ENCODE measurements at regions not wholly inside any gene's neighbourhood (a gene's known extent, or its start where the extent isn't known, plus 50 kb on each side); places are given as distances from the start of the nearest gene placed in this dataset.

DNA sequence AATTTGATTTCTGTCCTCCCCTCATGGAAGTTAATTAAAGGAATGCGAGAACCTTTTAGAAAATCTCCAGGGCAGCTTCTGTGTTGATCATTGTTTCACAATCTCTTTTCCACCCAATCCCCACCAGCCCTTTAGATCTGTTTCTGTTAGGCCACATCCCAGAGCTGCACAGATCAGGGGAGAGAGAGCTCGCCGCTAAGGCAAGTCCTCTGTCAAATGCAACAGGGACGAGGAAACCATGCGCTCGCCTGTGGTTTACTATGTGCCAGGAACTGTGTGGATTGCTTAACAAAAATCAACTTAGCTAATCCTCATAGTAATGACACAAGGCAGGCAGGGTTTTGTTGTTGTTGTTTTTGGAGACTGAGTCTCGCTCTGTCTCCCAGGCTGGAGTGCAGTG lies 115.4 kb downstream of the SALL1 start:
- DNase-seq = no peak

DNA sequence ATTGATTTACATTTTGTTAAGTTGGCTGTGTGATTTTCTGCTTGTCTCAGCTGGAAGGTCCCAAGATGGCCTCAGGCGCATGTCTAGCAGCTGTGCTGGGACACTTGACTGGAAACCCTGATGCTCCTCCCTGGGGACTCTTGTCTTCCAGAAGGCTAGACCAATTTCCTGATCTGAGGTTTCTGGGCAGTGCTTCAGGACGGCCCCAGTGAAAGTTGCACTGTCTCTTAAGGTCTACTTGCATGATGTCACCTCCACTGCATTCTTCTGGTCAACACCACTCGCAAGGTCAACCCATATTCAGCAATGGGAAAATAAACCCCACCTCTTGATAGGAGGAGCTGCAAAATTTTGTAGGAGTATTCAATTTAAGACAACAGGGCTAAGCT lies 116.0 kb downstream of the SALL1 start:
- peak in 1 of 51 donors; percentile 4 for DNase-seq

GRCh38 chr16:51034481-51035109 lies 116.5 kb downstream of the SALL1 start:
- peak in 3 of 51 donors; percentile 9 to 31 (median 28) for DNase-seq

DNA sequence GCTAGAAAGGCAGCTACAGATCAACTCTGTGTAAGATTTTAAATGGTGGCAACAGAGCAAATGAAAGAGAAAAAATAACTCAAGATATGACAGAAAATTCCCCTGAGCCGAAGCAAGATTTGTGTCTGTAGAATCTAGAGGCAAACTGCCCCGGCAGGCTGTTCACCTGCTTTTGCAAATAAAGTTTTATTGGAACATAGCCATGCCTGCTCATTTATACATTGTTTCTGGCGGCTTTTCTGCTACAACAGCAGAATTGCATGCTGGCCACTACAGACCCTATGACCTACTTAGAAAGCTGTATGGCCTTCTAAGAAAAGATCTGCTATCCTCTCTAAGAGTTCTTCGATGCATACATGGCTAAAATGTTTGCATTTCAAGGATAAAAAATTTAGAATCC lies 119.5 kb downstream of the SALL1 start:
- DNase-seq = no peak

GRCh38 chr16:51030516-51030915 lies 120.6 kb downstream of the SALL1 start:
- DNase-seq = no peak

- no peak for DNase-seq
Observed at GRCh38 chr16:51025588-51026290, 125.3 kb downstream of the SALL1 start.

DNA sequence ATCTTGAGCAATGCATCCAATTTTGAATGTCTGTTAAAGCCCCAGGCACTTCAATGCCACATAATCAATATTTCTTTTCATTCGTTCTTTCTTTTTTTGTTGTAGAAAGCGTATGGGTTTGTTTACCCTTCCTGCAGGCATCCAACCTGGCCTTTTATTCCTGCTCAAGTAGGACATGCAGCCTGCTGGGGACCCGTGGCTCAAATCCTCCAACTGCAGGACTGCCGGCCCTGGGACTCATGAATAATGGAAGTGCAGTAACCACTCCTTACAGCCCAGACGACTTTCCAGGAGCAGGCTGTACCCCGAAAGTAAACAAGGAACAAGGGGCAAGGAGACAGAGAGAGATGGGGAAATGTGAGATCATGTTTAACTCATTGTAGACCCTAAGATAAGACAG lies 126.4 kb downstream of the SALL1 start:
- DNase-seq = peak in 3 of 51 donors; percentile 5 to 13 (median 10)

DNA sequence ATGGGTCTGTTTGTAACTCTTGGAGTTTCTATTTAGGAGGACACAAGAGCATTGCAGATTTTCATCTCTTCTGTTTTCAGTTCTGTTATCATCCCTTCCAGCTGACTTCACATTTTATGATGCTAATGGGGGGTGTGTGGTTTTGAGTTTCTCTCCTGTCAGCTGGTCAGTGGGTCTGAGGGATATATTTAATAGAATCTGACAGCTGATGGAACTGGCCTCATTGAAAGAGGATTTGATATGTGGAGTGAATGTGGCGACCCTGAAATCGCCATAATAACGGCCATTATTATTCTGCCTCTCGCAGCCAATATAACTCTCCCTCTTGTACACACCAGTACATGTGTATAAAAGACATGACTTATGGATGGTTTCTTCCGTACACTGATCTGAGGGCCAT lies 128.1 kb downstream of the SALL1 start:
- no peak for DNase-seq

- no peak for DNase-seq
Observed at GRCh38 chr16:51019617-51020016, 131.5 kb downstream of the SALL1 start.

DNA sequence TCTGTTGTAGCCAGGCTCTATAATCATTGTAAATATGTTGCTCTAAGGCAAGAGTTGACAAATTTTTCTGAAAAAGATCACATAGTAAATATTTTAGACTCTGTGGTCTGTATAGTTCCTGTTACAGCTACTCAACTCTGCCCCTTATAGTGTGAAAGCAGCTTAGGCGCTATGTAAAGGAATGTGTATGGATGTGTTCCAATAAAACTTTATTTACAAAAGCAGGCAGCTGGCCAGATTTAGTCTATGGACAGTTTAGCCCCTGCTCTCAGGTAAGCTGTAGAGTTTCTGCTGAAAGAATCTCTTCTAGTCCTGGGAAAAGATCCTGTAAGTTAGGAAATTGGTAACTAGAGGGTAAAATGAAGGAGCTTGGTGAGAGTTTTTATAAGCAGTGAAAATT lies 133.1 kb downstream of the SALL1 start:
- DNase-seq = no peak

DNA sequence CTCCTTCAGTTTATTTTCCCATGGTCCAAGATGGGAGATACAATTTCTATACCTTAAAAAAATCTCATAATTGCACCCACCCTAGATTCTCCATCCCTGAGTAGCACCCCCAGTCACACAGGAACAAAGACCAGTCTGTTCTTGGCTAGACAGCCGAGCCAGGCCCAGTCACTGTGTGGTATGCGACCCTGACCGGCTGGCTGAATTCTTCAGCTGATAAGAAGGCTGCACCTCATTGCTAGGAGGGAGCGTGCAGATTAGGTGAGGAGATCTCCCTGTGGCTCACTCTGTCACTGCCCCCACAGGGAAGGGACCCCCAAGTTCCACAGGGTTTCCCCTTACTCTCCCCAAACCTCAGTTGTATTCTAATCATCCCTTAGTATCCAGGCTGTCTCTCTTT lies 138.7 kb downstream of the SALL1 start:
- no peak for DNase-seq

DNA sequence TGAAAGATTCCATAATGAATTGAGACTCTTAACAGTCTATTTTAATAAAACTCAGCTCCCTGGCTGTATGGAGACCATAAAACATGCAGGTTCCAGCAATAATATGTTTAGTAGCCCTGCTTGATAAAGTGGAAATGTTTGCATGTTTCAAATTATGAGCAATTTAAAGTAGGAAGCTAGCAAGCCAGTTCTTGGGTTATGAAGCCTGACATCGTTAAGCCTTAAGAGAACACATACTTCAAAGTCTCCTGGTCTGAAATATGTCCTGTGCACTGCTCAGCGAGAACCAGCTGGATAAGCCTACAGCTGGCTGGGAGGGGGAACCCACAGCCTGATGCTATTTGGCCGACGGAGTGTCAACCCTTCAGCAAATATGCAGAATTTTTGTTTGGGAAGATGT lies 140.3 kb downstream of the SALL1 start:
- DNase-seq = no peak

DNA sequence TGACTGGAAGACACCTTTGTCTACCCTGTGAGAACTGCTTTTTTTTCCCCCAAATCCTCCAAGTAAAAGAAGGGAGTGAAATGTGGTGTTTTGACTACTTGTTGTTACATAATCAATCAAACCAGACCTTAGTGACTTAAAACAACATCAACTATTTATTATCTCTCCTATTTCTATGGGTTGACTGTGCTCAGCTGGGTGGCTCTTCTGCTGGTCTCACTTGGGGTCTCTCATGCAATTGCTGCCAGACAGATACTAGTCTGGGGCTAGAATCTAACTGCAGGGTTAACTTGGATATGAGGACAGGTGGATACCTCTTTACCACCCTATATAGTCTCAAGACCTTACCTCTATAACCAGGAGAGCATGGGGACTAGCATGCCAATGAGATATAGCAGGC lies 141.3 kb downstream of the SALL1 start:
- DNase-seq = no peak

DNA sequence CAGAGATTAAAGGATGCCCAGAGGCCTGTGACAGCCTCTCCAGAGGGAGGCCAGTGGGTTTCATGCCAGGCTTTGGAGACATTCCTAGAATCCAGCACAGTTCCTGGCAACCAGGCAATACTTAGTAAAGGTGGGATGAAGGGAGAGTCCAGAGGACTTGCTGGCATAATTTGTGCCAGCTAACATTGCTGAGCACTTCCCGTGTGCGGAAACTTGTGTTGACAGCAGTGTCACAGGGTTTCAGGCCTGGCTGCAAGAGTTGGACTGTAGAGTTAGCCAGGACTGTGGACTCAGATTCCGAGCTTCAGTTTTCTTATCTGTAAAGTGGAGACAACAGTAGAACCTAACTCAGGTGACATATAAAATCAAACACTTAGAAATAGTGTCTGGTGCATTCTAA lies 141.7 kb downstream of the SALL1 start:
- DNase-seq = no peak

GRCh38 chr16:51008607-51009006 lies 142.5 kb downstream of the SALL1 start:
- DNase-seq = no peak

GRCh38 chr16:51008037-51008436 lies 143.0 kb downstream of the SALL1 start:
- DNase-seq = no peak

GRCh38 chr16:51003850-51004566 lies 147.1 kb downstream of the SALL1 start:
- no peak for DNase-seq

GRCh38 chr16:51002881-51003490 lies 148.1 kb downstream of the SALL1 start:
- no peak for DNase-seq

GRCh38 chr16:50999181-50999580 lies 151.9 kb downstream of the SALL1 start:
- no peak for DNase-seq

GRCh38 chr16:50998411-50998810 lies 152.7 kb downstream of the SALL1 start:
- no peak for DNase-seq

DNA sequence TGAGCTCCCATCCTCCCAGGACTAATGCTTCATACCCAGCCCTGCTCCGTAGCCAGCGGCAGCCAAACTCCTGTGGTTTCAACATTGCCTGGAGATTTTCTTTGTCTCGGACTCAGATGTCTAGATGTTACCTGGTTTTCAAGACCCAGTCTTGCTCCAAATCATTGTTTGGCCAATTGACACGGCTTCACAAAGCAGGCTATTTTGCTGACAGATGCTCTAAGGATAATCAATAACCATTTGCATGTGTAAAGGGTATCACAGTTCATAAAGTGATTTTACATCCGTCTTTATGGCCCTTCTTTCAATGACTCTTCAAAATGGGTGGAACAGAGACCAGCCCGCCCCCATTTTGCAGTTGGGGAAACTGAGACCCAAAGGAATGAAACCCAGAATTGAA lies 153.4 kb downstream of the SALL1 start:
- DNase-seq = no peak

GRCh38 chr16:50996830-50997186 lies 154.3 kb downstream of the SALL1 start:
- DNase-seq = no peak
